GM12892 (cell line): ENCODE measurements at regions not wholly inside any gene's neighbourhood (a gene's known extent, or its start where the extent isn't known, plus 50 kb on each side); places are given as distances from the start of the nearest gene placed in this dataset.
A peak's percentile ranks its signal among the peaks of the same experiment; 100 is the strongest.

Source experiments
- DNase-seq: peaks from one replicate; pipeline ENCODE4 v3.0.0; 2011; ENCODE audit not compliant: insufficient read length
- FAIRE-seq: peaks from 2 replicates; lab custom pipeline; 2011; peaks lifted over from hg19 to GRCh38; lab: Jason Lieb, UNC
- POLR2A ChIP-seq: IDR thresholded peaks from 2 replicates; pipeline ENCODE4 v1.6.1; 2011; ENCODE audit warnings: low read depth, low read length, control low read depth
- POLR2AphosphoS5 ChIP-seq: IDR thresholded peaks from 2 replicates; pipeline ENCODE4 v1.6.1; 2011; ENCODE audit warnings: low read depth, low read length, control low read depth
- TAF1 ChIP-seq: IDR thresholded peaks from 2 replicates; pipeline ENCODE4 v1.6.1; 2011; ENCODE audit warnings: low read depth, mild to moderate bottlenecking, control low read depth, low read length, borderline replicate concordance

DNA sequence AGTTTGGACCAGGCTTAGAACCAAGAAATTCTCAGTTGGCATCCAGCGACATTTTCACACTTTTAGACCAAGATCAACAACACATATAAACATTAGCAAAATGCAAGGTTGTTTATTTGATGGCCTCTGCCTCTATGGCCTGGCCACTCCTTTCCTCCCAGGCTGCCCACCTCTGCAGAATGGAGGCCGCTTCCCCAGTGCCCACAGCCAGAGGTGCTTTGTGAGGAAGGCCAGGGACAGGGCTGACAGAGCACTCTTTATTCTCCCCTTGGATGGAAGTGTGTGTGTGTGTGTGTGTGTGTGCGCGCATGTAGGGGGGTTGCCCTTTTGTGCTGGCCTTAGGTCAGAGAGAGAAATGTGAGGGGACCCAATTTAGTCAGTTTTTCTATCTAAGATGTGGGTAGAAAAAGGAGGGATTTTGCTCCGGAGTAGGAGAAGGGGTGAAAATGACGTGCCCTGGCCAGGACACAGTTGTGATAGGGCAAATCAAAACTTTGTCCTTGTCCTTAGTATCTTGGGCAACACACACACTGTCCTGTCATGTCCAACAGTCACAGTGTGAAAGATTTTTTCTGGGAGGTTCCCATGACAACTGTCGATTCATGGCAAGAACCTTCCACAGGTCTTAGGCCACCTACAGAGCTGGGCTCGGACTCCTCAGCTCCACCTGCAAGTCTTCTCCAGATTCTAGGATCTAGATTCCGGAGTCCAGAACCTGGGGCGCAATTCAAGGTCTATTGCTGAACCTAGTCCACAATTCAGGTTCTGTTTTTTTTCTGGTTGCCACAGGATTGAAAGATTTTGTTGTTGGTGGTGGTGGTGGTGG lies 104.9 kb upstream of the SLC2A1 start:
- TF ChIP-seq POLR2A: no peak
- no peak for FAIRE-seq

DNA sequence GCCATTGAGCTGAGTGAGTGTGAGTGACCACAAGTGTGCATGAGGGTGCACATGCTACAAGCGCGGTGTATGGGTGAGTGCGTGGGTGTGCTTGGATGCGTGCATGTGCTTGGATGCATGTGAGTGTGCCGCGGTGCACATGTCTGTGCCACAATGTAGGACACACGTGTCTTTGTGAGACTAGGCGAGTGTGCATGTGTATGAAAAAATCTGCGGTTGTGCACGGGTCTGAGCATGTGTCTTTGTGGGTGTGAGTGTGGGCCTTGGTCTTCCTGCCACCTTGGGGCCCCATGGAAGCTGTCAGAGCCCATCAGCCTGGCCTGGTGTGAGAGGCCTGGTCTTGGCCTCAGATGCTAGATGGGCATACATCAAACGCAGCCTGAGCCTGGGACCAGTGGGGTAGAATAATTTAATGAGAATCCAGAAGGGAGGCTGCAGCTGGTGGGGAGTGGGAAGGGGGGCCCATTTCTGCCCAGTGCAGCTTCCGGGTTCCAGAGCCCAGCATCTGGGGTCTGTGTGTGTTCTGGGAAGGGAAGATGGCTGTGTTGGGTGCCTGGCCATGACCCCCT lies 103.9 kb upstream of the SLC2A1 start:
- TF ChIP-seq POLR2A: no peak
- FAIRE-seq: no peak
- no peak for DNase-seq

More for the DNA sequence above, 104.9 kb upstream of the SLC2A1 start:
- no peak for DNase-seq

DNA sequence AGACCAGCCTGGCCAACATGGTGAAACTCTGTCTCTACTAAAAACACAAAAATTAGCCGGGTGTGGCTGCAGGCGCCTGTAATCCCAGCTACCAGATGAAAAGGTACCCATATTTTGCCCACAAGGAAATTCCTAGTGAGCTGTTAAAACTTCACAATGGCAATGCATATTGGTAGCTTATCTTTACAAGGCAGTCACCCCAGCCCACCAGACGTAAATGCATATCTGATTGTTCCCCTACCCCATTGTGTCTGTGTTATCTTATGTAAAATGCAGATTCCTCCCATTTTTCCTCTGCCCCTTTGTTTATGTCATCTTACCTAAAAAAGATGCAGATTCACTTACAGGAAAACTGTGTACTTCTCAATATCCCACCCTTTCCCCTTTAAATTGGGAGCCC lies 103.1 kb upstream of the SLC2A1 start:
- DNase-seq (no peak), FAIRE-seq (no peak)
- no peak for TF ChIP-seq POLR2AphosphoS5

- DNase-seq: no peak
- TF ChIP-seq TAF1: no peak
- TF ChIP-seq POLR2A: no peak
- no peak for TF ChIP-seq POLR2AphosphoS5
- FAIRE-seq: no peak
Observed at GRCh38 chr1:43059640-43060574, 101.2 kb upstream of the SLC2A1 start.

- DNase-seq: no peak
- peak; percentile 79 for FAIRE-seq
- TF ChIP-seq POLR2A (no peak), POLR2AphosphoS5 (no peak), TAF1 (no peak)
Observed at GRCh38 chr1:43058545-43059360, 100.1 kb upstream of the SLC2A1 start.

DNA sequence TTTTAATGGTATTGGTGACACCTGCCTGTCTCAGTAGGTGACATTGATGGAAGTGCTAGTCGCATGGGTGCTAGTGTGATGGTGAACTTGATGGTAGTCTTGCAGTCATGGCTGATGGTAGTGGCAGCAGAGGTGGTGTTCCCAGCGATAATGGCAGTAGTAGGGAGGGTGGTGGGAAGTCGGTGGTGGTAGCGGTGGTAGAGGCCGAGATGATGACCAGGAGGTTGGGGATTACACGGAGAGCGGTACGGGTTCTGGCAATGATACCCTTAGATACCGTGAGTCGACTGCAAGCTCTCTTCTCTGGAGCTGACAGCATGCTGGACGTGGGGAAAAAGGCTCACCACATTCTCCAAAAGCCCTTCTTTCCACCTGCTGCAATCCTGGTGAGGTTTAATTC lies 99.4 kb upstream of the SLC2A1 start:
- no peak for TF ChIP-seq TAF1
- DNase-seq (no peak), FAIRE-seq (no peak)

GRCh38 chr1:43057567-43057966 lies 98.9 kb upstream of the SLC2A1 start:
- no peak for TF ChIP-seq TAF1
- TF ChIP-seq POLR2A: no peak
- TF ChIP-seq POLR2AphosphoS5: no peak
- FAIRE-seq: peak; percentile 86
- no peak for DNase-seq

GRCh38 chr1:43056981-43057391 lies 98.3 kb upstream of the SLC2A1 start:
- DNase-seq (no peak), FAIRE-seq (no peak)
- TF ChIP-seq POLR2A (no peak), TAF1 (no peak), POLR2AphosphoS5 (no peak)

DNA sequence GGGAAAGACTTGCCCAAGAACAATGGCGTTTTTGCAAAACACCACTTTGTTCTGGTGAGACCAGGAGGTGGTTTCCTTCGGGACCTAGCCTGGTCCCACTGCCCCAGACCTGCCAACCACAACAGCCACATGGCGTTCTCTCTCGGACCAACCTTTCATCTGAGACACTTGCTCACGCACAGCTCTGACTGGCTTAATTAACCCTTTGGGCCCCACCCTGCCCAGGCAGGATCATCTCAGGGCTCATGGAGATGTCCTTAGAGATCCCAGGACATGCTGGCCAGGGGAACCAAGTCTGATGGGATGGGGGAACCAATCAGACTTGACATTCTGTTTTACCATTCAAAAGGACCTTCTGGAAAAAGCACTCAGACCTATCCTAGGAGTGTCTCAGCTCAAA lies 97.8 kb upstream of the SLC2A1 start:
- no peak for DNase-seq
- no peak for FAIRE-seq
- TF ChIP-seq POLR2A: no peak
- no peak for TF ChIP-seq TAF1
- TF ChIP-seq POLR2AphosphoS5: no peak

DNA sequence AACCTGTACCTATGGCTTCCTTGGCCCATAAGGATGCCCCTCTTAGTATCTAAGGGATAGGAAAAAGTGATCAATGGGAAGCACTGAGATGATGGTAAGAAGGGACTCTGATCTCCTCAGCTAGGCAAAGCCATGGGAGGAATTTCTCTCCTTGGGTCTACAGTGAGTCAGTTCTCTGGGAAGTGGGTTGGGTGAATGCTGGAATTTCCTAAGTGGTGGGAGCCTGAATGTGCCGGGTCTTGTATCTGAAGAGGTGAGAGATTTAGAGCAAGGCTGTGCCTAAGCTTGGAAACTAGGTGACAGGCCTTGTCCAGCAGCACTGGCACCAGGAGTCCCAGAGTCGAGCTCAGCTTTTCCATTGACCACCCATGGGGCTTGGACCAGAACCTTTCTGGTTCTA lies 96.3 kb upstream of the SLC2A1 start:
- DNase-seq (no peak), FAIRE-seq (no peak)
- TF ChIP-seq TAF1 (no peak), POLR2AphosphoS5 (no peak), POLR2A (no peak)

- FAIRE-seq (no peak), DNase-seq (no peak)
- TF ChIP-seq TAF1: no peak
- TF ChIP-seq POLR2A: no peak
- TF ChIP-seq POLR2AphosphoS5: no peak
Observed at GRCh38 chr1:43052786-43053439, 94.2 kb upstream of the SLC2A1 start.
